ENCODE measurements at regions not wholly inside any gene's neighbourhood (a gene's known extent, or its start where the extent isn't known, plus 50 kb on each side); places are given as distances from the start of the nearest gene placed in this dataset.

- Histone ChIP-seq H2BK5ac (ENCODE audit: low read depth, low read length, poor library complexity, severe bottlenecking) (no peak overlapping the region), H3K4me1 (ENCODE audit: control insufficient read depth, insufficient read depth, low read depth, low read length) (no peaks in the 10 kb centered on the region), H4K8ac (ENCODE audit: low read length) (no peak overlapping the region), H2AK5ac (ENCODE audit: low read length, severe bottlenecking) (no peak overlapping the region), H3K79me1 (replicated peaks; ENCODE audit: low read length, poor library complexity, severe bottlenecking) (no peaks in the 10 kb centered on the region), H3K18ac (ENCODE audit: low read depth in 1 of 2, low read length in 2 of 2) (no peak overlapping the region), H3K9ac (ENCODE audit: low read length) (no peak overlapping the region), H3K14ac (ENCODE audit: low read length in 2 of 2) (no peak overlapping the region), H2BK120ac (ENCODE audit: low read depth, low read length) (no peak overlapping the region), H3K27ac (ENCODE audit: low read length, poor library complexity, severe bottlenecking) (no peak overlapping the region), H4K91ac (ENCODE audit: low read length) (no peak overlapping the region), H3K36me3 (ENCODE audit: control insufficient read depth in 1 of 2, insufficient read depth in 2 of 2, low read depth in 1 of 2, low read length in 2 of 2) (no peaks in the 10 kb centered on the region), H3K9me3 (ENCODE audit: control insufficient read depth, low read length) (no peaks in the 10 kb centered on the region), H2BK15ac (ENCODE audit: low read depth, poor library complexity, severe bottlenecking) (no peak overlapping the region), H3K4ac (ENCODE audit: low read depth in 1 of 2, low read length in 2 of 2) (no peak overlapping the region), H2BK12ac (ENCODE audit: low read length in 2 of 2) (no peak overlapping the region), H3K23ac (ENCODE audit: low read length in 2 of 2) (no peak overlapping the region), H2AFZ (ENCODE audit: low read depth, low read length) (no peak overlapping the region), H3K27me3 (ENCODE audit: control insufficient read depth in 1 of 2, insufficient read depth in 1 of 2, low read length in 2 of 2) (no peaks in the 10 kb centered on the region), H3K4me2 (ENCODE audit: low read length, poor library complexity, severe bottlenecking) (no peak overlapping the region), H3K4me3 (ENCODE audit: insufficient read depth in 1 of 2, low read depth in 1 of 2, low read length in 2 of 2) (no peak overlapping the region)
- WGBS = 100% methylated on average over 1 of the region's 2 CpGs
- DNase-seq = no peak
Measured at GRCh38 chr9:88028338-88028737, 54.0 kb upstream of the CDK20 start.

GRCh38 chr9:88026118-88026479 is 51.8 kb upstream of the CDK20 start:
- Histone ChIP-seq H2BK5ac (ENCODE audit: low read depth, low read length, poor library complexity, severe bottlenecking) (no peak overlapping the region), H3K79me1 (replicated peaks; ENCODE audit: low read length, poor library complexity, severe bottlenecking) (no peaks in the 10 kb centered on the region), H3K14ac (ENCODE audit: low read length in 2 of 2) (no peak overlapping the region), H3K36me3 (ENCODE audit: control insufficient read depth in 1 of 2, insufficient read depth in 2 of 2, low read depth in 1 of 2, low read length in 2 of 2) (no peaks in the 10 kb centered on the region), H4K91ac (ENCODE audit: low read length) (no peak overlapping the region), H3K18ac (ENCODE audit: low read depth in 1 of 2, low read length in 2 of 2) (no peak overlapping the region), H2BK12ac (ENCODE audit: low read length in 2 of 2) (no peak overlapping the region), H3K27me3 (ENCODE audit: control insufficient read depth in 1 of 2, insufficient read depth in 1 of 2, low read length in 2 of 2) (no peaks in the 10 kb centered on the region), H3K9ac (ENCODE audit: low read length) (no peak overlapping the region), H3K4me1 (ENCODE audit: control insufficient read depth, insufficient read depth, low read depth, low read length) (no peaks in the 10 kb centered on the region), H3K4me2 (ENCODE audit: low read length, poor library complexity, severe bottlenecking) (no peak overlapping the region), H2BK120ac (ENCODE audit: low read depth, low read length) (no peak overlapping the region), H3K4me3 (ENCODE audit: insufficient read depth in 1 of 2, low read depth in 1 of 2, low read length in 2 of 2) (no peak overlapping the region), H3K4ac (ENCODE audit: low read depth in 1 of 2, low read length in 2 of 2) (no peak overlapping the region), H3K9me3 (ENCODE audit: control insufficient read depth, low read length) (no peaks in the 10 kb centered on the region), H2AK5ac (ENCODE audit: low read length, severe bottlenecking) (no peak overlapping the region), H3K23ac (ENCODE audit: low read length in 2 of 2) (no peak overlapping the region), H2AFZ (ENCODE audit: low read depth, low read length) (no peak overlapping the region), H2BK15ac (ENCODE audit: low read depth, poor library complexity, severe bottlenecking) (no peak overlapping the region), H4K8ac (ENCODE audit: low read length) (no peak overlapping the region), H3K27ac (ENCODE audit: low read length, poor library complexity, severe bottlenecking) (no peak overlapping the region)
- WGBS = 81% methylated on average over 1 of the region's 1 CpG
- no peak for DNase-seq

GRCh38 chr9:88025411-88026117 is 51.2 kb upstream of the CDK20 start:
- Histone ChIP-seq H3K4ac (ENCODE audit: low read depth in 1 of 2, low read length in 2 of 2) (no peak overlapping the region), H4K91ac (ENCODE audit: low read length) (no peak overlapping the region), H3K27me3 (ENCODE audit: control insufficient read depth in 1 of 2, insufficient read depth in 1 of 2, low read length in 2 of 2) (no peaks in the 10 kb centered on the region), H3K14ac (ENCODE audit: low read length in 2 of 2) (no peak overlapping the region), H3K4me3 (ENCODE audit: insufficient read depth in 1 of 2, low read depth in 1 of 2, low read length in 2 of 2) (no peak overlapping the region), H2AFZ (ENCODE audit: low read depth, low read length) (no peak overlapping the region), H4K8ac (ENCODE audit: low read length) (no peak overlapping the region), H3K79me1 (replicated peaks; ENCODE audit: low read length, poor library complexity, severe bottlenecking) (no peaks in the 10 kb centered on the region), H2BK15ac (ENCODE audit: low read depth, poor library complexity, severe bottlenecking) (no peak overlapping the region), H2BK5ac (ENCODE audit: low read depth, low read length, poor library complexity, severe bottlenecking) (no peak overlapping the region), H3K4me1 (ENCODE audit: control insufficient read depth, insufficient read depth, low read depth, low read length) (no peaks in the 10 kb centered on the region), H2BK12ac (ENCODE audit: low read length in 2 of 2) (no peak overlapping the region), H3K9ac (ENCODE audit: low read length) (no peak overlapping the region), H3K27ac (ENCODE audit: low read length, poor library complexity, severe bottlenecking) (no peak overlapping the region), H2BK120ac (ENCODE audit: low read depth, low read length) (no peak overlapping the region), H3K9me3 (ENCODE audit: control insufficient read depth, low read length) (no peaks in the 10 kb centered on the region), H2AK5ac (ENCODE audit: low read length, severe bottlenecking) (no peak overlapping the region), H3K36me3 (ENCODE audit: control insufficient read depth in 1 of 2, insufficient read depth in 2 of 2, low read depth in 1 of 2, low read length in 2 of 2) (no peaks in the 10 kb centered on the region), H3K23ac (ENCODE audit: low read length in 2 of 2) (no peak overlapping the region), H3K4me2 (ENCODE audit: low read length, poor library complexity, severe bottlenecking) (no peak overlapping the region), H3K18ac (ENCODE audit: low read depth in 1 of 2, low read length in 2 of 2) (no peak overlapping the region)
- DNase-seq = no peak
- 85% methylated on average over 7 of the region's 8 CpGs for WGBS

- no peak overlapping the region for H3K18ac ChIP-seq (ENCODE audit: low read depth in 1 of 2, low read length in 2 of 2)
- no peak overlapping the region for H3K27ac ChIP-seq (ENCODE audit: low read length, poor library complexity, severe bottlenecking)
- no peak overlapping the region for H2AK5ac ChIP-seq (ENCODE audit: low read length, severe bottlenecking)
- H2BK15ac ChIP-seq (ENCODE audit: low read depth, poor library complexity, severe bottlenecking) = no peak overlapping the region
- WGBS = 92% methylated on average over 2 of the region's 4 CpGs
- H3K36me3 ChIP-seq (ENCODE audit: control insufficient read depth in 1 of 2, insufficient read depth in 2 of 2, low read depth in 1 of 2, low read length in 2 of 2) = no peaks in the 10 kb centered on the region
- H3K79me1 ChIP-seq (replicated peaks; ENCODE audit: low read length, poor library complexity, severe bottlenecking) = no peaks in the 10 kb centered on the region
- H3K9ac ChIP-seq (ENCODE audit: low read length) = no peak overlapping the region
- no peak overlapping the region for H3K14ac ChIP-seq (ENCODE audit: low read length in 2 of 2)
- no peak overlapping the region for H2BK5ac ChIP-seq (ENCODE audit: low read depth, low read length, poor library complexity, severe bottlenecking)
- no peaks in the 10 kb centered on the region for H3K27me3 ChIP-seq (ENCODE audit: control insufficient read depth in 1 of 2, insufficient read depth in 1 of 2, low read length in 2 of 2)
- H2AFZ ChIP-seq (ENCODE audit: low read depth, low read length) = no peak overlapping the region
- no peak overlapping the region for H3K4ac ChIP-seq (ENCODE audit: low read depth in 1 of 2, low read length in 2 of 2)
- no peak overlapping the region for H2BK12ac ChIP-seq (ENCODE audit: low read length in 2 of 2)
- no peak overlapping the region for H3K4me2 ChIP-seq (ENCODE audit: low read length, poor library complexity, severe bottlenecking)
- no peak overlapping the region for H4K8ac ChIP-seq (ENCODE audit: low read length)
- H4K91ac ChIP-seq (ENCODE audit: low read length) = no peak overlapping the region
- no peak overlapping the region for H3K23ac ChIP-seq (ENCODE audit: low read length in 2 of 2)
- no peak for DNase-seq
- no peak overlapping the region for H3K4me3 ChIP-seq (ENCODE audit: insufficient read depth in 1 of 2, low read depth in 1 of 2, low read length in 2 of 2)
- no peaks in the 10 kb centered on the region for H3K4me1 ChIP-seq (ENCODE audit: control insufficient read depth, insufficient read depth, low read depth, low read length)
- no peak overlapping the region for H2BK120ac ChIP-seq (ENCODE audit: low read depth, low read length)
- no peaks in the 10 kb centered on the region for H3K9me3 ChIP-seq (ENCODE audit: control insufficient read depth, low read length)
Measured at GRCh38 chr9:88024896-88025295, 50.6 kb upstream of the CDK20 start.

Measured in mesenchymal stem cell (in vitro differentiated cells and primary cell).